OCI-LY3 (cell line): ENCODE measurements at regions not wholly inside any gene's neighbourhood (a gene's known extent, or its start where the extent isn't known, plus 50 kb on each side); places are given as distances from the start of the nearest gene placed in this dataset.

Experiments
- H2AFZ ChIP-seq: fragments of 200-600, 300-600 bp; shearing (Covaris generic); 2 replicates; pipeline ENCODE4 v1.6.0; 2014; ENCODE audit warnings: antibody characterized with exemption, low read depth, low read length
- H3K27ac ChIP-seq: fragments of 200-600, 300-600 bp; sonication (generic); 2 replicates; pipeline ENCODE4 v1.5.1; 2014; ENCODE audit warnings: mild to moderate bottlenecking, low read length, moderate library complexity, mixed read lengths
- H3K27me3 ChIP-seq: fragments of 200-600, 300-600 bp; sonication (generic); 2 replicates; pipeline ENCODE4 v1.6.1; 2014; ENCODE audit warnings: low read depth, low read length, mixed read lengths
- H3K36me3 ChIP-seq: fragments of 200-600, 300-600 bp; sonication (generic); replicated peaks from 2 replicates; pipeline ENCODE3; 2014; ENCODE audit warnings: low read depth, low read length, mixed read lengths
- H3K4me1 ChIP-seq: fragments of 300-600, 200-600 bp; sonication (generic); 2 replicates; pipeline ENCODE4 v1.6.1; 2014; ENCODE audit warnings: low read length, mixed read lengths
- H3K4me2 ChIP-seq: fragments of 200-600, 300-600 bp; sonication (generic); 2 replicates; pipeline ENCODE4 v1.6.1; 2014; ENCODE audit warnings: low read length, mixed read lengths
- H3K4me3 ChIP-seq: fragments of 300-600, 200-600 bp; sonication (generic); 2 replicates; pipeline ENCODE4 v1.5.1; 2014; ENCODE audit warnings: antibody characterized with exemption, mild to moderate bottlenecking, low read length, moderate library complexity
- H3K79me2 ChIP-seq: fragments of 300-600, 200-600 bp; shearing (Covaris generic); 2 replicates; pipeline ENCODE4 v1.6.1; 2014; ENCODE audit warnings: mild to moderate bottlenecking, low read length, mixed read lengths
- H3K9ac ChIP-seq: fragments of 300-600, 200-600 bp; shearing (Covaris generic); 2 replicates; pipeline ENCODE4 v1.6.0; 2014; ENCODE audit warnings: mild to moderate bottlenecking, low read length, moderate library complexity
- H3K9me3 ChIP-seq: fragments of 200-600, 300-600 bp; shearing (Covaris generic); 2 replicates; pipeline ENCODE4 v1.6.1; 2014; ENCODE audit warnings: low read length, mixed read lengths; ENCODE audit not compliant: insufficient read depth
- H4K20me1 ChIP-seq: fragments of 200-600, 300-600 bp; sonication (generic); 2 replicates; pipeline ENCODE4 v1.6.1; 2016; ENCODE audit warnings: low read length, mixed read lengths; ENCODE audit not compliant: insufficient read depth
- EZH2phosphoT487 ChIP-seq: fragments of 200-600 bp; shearing (Covaris generic); IDR thresholded peaks from 2 replicates; pipeline ENCODE4 v1.6.1; 2018; ENCODE audit warnings: antibody characterized with exemption, mixed run types, low read depth
- TF ChIP-seq, protein P1 (sequence below): fragments of 200-600, 300-600 bp; sonication (generic); IDR thresholded peaks from 2 replicates; pipeline ENCODE4 v1.5.1; 2014; ENCODE audit warnings: antibody characterized with exemption, low read length, low read depth

DNA sequence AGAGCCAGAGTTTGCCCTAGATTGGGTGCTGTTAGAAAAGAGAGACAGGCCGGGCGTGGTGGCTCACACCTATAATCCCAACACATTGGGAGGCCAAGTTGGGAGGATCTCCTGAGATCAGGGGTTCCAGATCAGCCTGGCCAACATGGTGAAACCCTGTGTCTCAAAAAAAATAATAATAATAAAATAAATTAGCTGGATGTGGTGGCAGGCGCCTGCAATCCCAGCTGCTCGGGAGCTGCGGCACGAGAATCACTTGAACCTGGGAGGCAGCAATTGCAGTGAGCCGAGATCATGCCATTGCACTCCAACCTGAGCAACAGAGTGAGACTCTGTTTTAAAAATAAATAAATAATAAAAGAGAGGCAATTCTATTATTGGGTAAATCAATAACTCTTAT is 199.2 kb upstream of the GUCY1A2 start:
- TF ChIP-seq EZH2phosphoT487, result no peak
- TF ChIP-seq, protein P1, sequence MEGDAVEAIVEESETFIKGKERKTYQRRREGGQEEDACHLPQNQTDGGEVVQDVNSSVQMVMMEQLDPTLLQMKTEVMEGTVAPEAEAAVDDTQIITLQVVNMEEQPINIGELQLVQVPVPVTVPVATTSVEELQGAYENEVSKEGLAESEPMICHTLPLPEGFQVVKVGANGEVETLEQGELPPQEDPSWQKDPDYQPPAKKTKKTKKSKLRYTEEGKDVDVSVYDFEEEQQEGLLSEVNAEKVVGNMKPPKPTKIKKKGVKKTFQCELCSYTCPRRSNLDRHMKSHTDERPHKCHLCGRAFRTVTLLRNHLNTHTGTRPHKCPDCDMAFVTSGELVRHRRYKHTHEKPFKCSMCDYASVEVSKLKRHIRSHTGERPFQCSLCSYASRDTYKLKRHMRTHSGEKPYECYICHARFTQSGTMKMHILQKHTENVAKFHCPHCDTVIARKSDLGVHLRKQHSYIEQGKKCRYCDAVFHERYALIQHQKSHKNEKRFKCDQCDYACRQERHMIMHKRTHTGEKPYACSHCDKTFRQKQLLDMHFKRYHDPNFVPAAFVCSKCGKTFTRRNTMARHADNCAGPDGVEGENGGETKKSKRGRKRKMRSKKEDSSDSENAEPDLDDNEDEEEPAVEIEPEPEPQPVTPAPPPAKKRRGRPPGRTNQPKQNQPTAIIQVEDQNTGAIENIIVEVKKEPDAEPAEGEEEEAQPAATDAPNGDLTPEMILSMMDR, result no peak
- H3K27me3 ChIP-seq, result no peaks in the 10 kb centered on the region
- no peak overlapping the region for H2AFZ ChIP-seq
- H3K9ac ChIP-seq, result no peak overlapping the region
- H4K20me1 ChIP-seq, result no peaks in the 10 kb centered on the region
- no peaks in the 10 kb centered on the region for H3K9me3 ChIP-seq
- H3K79me2 ChIP-seq, result no peaks in the 10 kb centered on the region
- no peaks in the 10 kb centered on the region for H3K4me1 ChIP-seq
- H3K27ac ChIP-seq, result no peak overlapping the region
- H3K4me2 ChIP-seq, result no peak overlapping the region
- no peak overlapping the region for H3K4me3 ChIP-seq
- H3K36me3 ChIP-seq, result no peaks in the 10 kb centered on the region

DNA sequence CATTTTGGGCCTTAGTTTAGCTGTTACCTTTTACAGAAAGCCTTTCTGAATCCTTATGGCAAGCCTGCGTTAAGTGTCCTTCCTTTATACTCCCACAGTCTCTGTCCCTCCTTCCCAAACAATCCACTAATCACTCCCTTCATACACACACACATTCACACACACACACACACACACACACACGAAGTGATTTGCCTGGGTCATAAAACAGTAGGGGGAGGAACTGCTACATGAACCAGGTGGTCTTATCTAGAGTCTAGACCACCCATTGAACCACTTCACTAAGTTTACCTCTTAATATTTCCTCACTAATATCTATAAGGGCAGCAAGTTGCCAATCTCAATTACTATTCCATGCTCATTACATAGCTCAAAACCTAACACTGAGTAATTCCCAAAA is 196.7 kb upstream of the GUCY1A2 start:
- Histone ChIP-seq H3K4me1 (no peaks in the 10 kb centered on the region), H3K9me3 (no peaks in the 10 kb centered on the region)

DNA sequence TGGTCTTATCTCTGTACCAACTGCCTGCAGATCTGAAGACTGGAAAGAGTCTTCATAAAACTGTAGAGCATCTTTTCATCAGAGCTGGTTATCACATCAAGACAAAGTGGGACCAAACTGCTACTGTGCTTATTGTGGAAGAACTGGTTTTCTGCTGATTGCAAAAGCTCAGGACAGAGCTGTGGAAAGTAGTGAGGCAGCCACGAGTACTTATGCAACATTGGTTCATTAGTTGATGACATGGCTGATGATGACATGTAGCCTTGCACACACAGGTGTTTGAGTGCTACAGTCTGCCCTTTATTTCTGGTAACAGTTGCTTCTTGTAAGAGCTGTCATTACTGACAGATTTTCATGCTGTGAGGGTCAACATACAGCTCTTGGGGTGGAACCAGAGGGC is 185.4 kb upstream of the GUCY1A2 start:
- Histone ChIP-seq H3K9me3 (no peaks in the 10 kb centered on the region), H3K79me2 (no peaks in the 10 kb centered on the region), H3K4me1 (no peaks in the 10 kb centered on the region), H3K27me3 (no peaks in the 10 kb centered on the region), H4K20me1 (no peaks in the 10 kb centered on the region), H3K4me2 (no peak overlapping the region), H3K9ac (no peak overlapping the region), H2AFZ (no peak overlapping the region), H3K36me3 (no peaks in the 10 kb centered on the region), H3K27ac (no peak overlapping the region), H3K4me3 (no peak overlapping the region)
- TF ChIP-seq, protein P1, result no peak
- TF ChIP-seq EZH2phosphoT487, result no peak

More for the DNA sequence above, 196.7 kb upstream of the GUCY1A2 start:
- Histone ChIP-seq H4K20me1 (no peaks in the 10 kb centered on the region), H3K9ac (no peak overlapping the region), H3K27me3 (no peaks in the 10 kb centered on the region), H3K4me3 (no peak overlapping the region), H3K4me2 (no peak overlapping the region), H3K27ac (no peak overlapping the region), H3K36me3 (no peaks in the 10 kb centered on the region), H2AFZ (no peak overlapping the region), H3K79me2 (no peaks in the 10 kb centered on the region)
- TF ChIP-seq EZH2phosphoT487, result no peak

DNA sequence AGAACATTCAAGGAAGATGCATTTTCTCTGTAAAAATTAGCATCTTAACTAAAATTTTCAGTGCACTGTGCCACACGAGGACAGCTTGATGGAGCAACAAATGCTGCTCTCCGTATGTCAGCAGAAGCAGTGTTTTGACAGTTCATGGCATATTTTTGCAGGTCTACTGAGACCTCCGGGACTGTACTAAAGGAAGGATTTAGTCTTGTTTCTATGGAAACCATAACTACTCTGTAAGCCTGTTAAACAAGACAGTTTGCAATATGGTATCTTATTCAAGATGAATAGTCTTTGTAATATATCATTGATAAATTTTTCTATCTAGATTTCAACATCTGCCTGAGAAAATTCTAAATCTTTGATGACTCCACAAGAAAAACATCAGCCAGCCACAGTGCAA is 184.0 kb upstream of the GUCY1A2 start:
- Histone ChIP-seq H3K4me3 (no peak overlapping the region), H3K4me2 (no peak overlapping the region)

More for the DNA sequence above, 184.0 kb upstream of the GUCY1A2 start:
- Histone ChIP-seq H3K79me2 (no peaks in the 10 kb centered on the region), H3K9me3 (no peaks in the 10 kb centered on the region), H4K20me1 (no peaks in the 10 kb centered on the region), H3K27me3 (no peaks in the 10 kb centered on the region), H3K27ac (no peak overlapping the region), H3K9ac (no peak overlapping the region), H3K4me1 (no peaks in the 10 kb centered on the region), H3K36me3 (no peaks in the 10 kb centered on the region), H2AFZ (no peak overlapping the region)
- TF ChIP-seq, protein P1, result no peak
- TF ChIP-seq EZH2phosphoT487, result no peak
